ENCODE measurements at regions not wholly inside any gene's neighbourhood (a gene's known extent, or its start where the extent isn't known, plus 50 kb on each side); places are given as distances from the start of the nearest gene placed in this dataset.

DNA sequence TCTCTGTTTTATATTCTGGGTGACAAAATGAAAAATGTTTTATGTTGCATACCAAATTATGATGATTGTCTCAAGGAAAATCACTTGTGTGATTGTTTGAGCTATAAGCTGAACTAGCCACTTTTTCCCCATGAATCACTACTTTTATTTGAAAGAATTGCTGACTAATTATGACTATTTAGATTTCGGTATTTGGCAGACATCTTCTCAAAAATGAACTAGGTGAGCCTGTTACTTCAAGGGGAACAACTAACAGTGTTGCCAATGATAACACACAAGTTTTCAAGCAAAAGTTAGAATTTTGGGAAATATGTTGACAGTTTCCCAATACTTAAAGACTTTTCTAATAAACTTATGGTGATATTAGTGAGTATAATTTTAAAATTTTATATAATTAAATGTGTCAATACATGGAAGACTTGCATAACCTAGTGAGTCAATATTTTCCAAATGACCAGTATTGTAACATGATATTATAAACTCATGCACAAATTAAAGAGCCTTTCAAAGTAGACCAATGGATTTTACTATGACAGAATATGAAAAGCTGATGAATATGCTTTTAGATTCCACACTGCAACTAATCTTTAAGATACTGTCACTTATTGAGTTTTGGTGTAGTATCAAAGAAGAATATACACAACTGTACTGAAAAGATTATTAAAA lies 187.7 kb upstream of the GATB start:
- no peaks in the 10 kb centered on the region for H3K27me3 Mint-ChIP-seq
- POLR2A ChIA-PET: no interaction called here
- DNase-seq (no peak), ATAC-seq (no peak)
- peaks cover 0 to 2% (median under 1%) of the 10 kb centered on the region in 4 donors for H3K4me1 Mint-ChIP-seq
- no peak overlapping the region for H3K27ac Mint-ChIP-seq
- H3K9me3 Mint-ChIP-seq: peaks cover 6 to 34% (median 25%) of the 10 kb centered on the region in 9 donors
- H3K36me3 Mint-ChIP-seq: peaks cover 0 to 25% (median 23%) of the 10 kb centered on the region in 3 donors
- H3K4me3 Mint-ChIP-seq: no peak overlapping the region

DNA sequence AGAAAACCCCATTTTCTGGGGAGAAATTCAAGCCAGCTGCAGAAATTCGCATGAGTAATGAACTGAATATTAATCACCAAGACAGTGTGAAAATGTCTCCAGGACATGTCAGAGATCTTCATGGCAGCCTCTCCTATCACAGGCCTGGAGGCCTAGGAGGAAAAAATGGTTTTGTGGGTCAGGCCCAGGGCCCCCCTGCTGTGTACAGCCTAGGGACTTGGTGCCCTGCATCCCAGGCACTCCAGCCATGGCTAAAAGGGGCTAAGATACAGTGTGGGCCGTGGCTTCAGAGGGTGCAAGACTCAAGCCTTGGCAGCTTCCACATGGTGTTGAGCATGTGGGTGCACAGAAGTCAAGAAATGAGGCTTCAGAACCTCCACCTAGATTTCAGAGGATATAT lies 185.9 kb upstream of the GATB start:
- no peak overlapping the region for H3K27ac Mint-ChIP-seq
- peaks cover 0 to 26% (median 25%) of the 10 kb centered on the region in 3 donors for H3K36me3 Mint-ChIP-seq
- ATAC-seq (no peak), DNase-seq (no peak)
- no peak overlapping the region for H3K4me3 Mint-ChIP-seq
- no peaks in the 10 kb centered on the region for H3K27me3 Mint-ChIP-seq
- H3K9me3 Mint-ChIP-seq: peaks cover 7 to 34% (median 29%) of the 10 kb centered on the region in 9 donors
- POLR2A ChIA-PET: no interaction called here
- H3K4me1 Mint-ChIP-seq: peaks cover 0 to 4% (median under 1%) of the 10 kb centered on the region in 4 donors

DNA sequence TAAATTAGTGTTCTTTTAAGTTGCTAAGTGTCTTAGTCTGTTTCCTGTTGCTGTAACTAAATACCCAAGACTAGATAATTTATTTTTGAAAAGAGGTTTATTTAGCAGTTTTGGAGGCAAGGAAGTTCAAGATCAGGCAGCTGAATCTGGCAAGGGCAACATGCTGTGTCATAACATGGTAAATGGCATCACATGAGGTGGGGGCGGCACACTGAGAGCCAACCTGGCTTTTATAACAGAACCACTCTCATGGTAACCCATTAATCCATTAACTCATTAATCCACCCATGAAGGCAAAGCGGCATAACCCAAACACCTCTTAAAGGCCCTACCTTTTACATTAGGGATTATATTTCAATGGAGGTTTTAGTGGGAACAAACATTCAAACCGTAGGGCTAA lies 182.2 kb upstream of the GATB start:
- POLR2A ChIA-PET: no interaction called here
- H3K36me3 Mint-ChIP-seq: peaks cover 0 to 31% (median 22%) of the 10 kb centered on the region in 3 donors
- ATAC-seq: no peak
- no peak overlapping the region for H3K27ac Mint-ChIP-seq
- peaks cover 12 to 26% (median 20%) of the 10 kb centered on the region in 4 donors for H3K4me1 Mint-ChIP-seq
- no peaks in the 10 kb centered on the region for H3K27me3 Mint-ChIP-seq
- no peak overlapping the region for H3K4me3 Mint-ChIP-seq
- peaks cover 9 to 36% (median 26%) of the 10 kb centered on the region in 9 donors for H3K9me3 Mint-ChIP-seq
- no peak for DNase-seq

DNA sequence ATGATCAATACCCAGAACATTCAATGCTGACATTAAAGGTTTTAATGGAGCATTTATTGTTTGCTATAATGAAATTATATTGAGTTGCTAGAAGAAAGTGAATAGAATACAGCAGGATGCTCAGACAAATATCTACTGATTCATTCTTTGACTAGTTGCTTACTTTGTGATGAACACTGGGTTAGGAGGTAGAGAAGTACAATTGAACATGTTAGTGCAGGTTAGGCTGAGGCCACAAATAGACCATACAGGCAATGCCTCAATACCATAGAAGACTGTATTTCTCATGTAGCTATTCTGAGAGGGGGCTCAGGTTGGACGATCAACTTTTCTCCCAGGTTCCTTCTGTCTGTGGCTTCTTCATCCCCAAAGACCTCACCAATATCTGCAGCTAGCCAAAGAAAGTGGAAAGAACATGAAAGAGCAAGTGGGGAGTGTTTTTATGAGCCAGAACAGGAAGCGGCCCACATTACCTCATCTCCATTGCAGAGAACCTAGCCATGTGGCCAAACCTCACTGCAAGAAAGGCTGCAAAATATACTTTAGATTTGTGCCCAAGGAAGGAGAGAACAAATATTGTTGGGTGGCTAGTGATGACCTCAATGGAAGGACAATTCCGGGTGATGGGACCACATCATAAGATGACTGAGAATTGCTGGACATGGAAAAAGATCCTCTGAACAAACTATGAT lies 180.3 kb upstream of the GATB start:
- H3K36me3 Mint-ChIP-seq: peaks cover 0 to 14% (median 7%) of the 10 kb centered on the region in 3 donors
- peak overlapping the region in 7 of 10 donors; percentile 1 to 53 (median 25) for H3K4me3 Mint-ChIP-seq
- peaks cover 12 to 26% (median 20%) of the 10 kb centered on the region in 4 donors for H3K4me1 Mint-ChIP-seq
- DNase-seq: peak in 1 of 10 donors; percentile 13
- peaks cover 4 to 17% (median 9%) of the 10 kb centered on the region in 9 donors for H3K9me3 Mint-ChIP-seq
- no peaks in the 10 kb centered on the region for H3K27me3 Mint-ChIP-seq
- peak overlapping the region; percentile 4 to 90 (median 64) for H3K27ac Mint-ChIP-seq
- POLR2A ChIA-PET: no interaction called here
- ATAC-seq: peak; percentile 44 to 58

DNA sequence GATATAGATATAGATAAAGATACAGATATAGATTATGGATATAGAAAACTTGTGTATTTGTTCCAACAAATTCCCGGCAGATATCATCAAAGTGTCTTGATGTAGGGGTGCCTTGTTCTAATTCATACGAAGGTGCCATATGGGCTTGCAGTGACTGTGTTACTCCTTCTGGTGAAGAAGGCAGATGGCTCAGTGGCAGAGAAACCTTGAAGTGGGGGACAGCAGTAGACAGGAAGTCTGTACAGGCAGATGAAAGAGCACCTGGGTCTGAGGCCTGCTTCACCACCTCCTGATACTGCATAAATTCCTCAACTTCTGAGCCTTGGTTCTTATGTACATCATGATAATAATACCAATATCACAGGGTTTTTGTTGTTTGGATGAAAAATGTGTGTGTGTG lies 179.5 kb upstream of the GATB start:
- H3K4me1 Mint-ChIP-seq: peaks cover 12 to 26% (median 20%) of the 10 kb centered on the region in 4 donors
- POLR2A ChIA-PET: no interaction called here
- DNase-seq (peak in 7 of 10 donors; percentile 4 to 68 (median 36)), ATAC-seq (peak; percentile 89 to 93)
- H3K27me3 Mint-ChIP-seq: no peaks in the 10 kb centered on the region
- peaks cover 0 to 9% (median 5%) of the 10 kb centered on the region in 3 donors for H3K36me3 Mint-ChIP-seq
- H3K27ac Mint-ChIP-seq: peak overlapping the region in 9 of 10 donors; percentile 20 to 88 (median 69)
- peaks cover 0 to 14% (median 8%) of the 10 kb centered on the region in 9 donors for H3K9me3 Mint-ChIP-seq
- peak overlapping the region in 7 of 10 donors; percentile 2 to 56 (median 47) for H3K4me3 Mint-ChIP-seq

DNA sequence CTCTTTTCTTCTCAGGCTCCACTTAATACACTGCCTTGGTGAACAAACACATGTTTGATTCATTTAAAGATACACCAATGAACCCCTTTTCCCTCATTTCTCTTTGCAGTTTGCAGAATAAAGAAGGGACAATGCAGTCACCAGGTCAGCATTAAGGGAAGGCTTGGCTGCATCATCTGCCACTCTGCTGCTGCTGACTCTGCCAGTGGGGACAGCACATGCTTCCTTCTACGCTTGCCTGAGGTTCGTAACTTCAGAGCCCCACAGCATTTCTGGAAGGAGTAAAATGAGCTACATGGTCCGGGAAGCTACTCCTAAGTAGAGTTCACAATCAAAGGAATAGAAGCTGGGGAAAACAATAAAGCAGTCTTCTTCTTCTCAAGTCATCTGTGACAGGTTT lies 178.9 kb upstream of the GATB start:
- H3K36me3 Mint-ChIP-seq: peaks cover 0 to 9% (median 2%) of the 10 kb centered on the region in 3 donors
- peak overlapping the region in 1 of 10 donors; percentile 24 for H3K27ac Mint-ChIP-seq
- H3K9me3 Mint-ChIP-seq: peaks cover 0 to 9% (median 6%) of the 10 kb centered on the region in 9 donors
- H3K4me1 Mint-ChIP-seq: peaks cover 14 to 26% (median 20%) of the 10 kb centered on the region in 4 donors
- no peaks in the 10 kb centered on the region for H3K27me3 Mint-ChIP-seq
- no peak for DNase-seq
- ATAC-seq: no peak
- H3K4me3 Mint-ChIP-seq: no peak overlapping the region
- POLR2A ChIA-PET: no interaction called here

DNA sequence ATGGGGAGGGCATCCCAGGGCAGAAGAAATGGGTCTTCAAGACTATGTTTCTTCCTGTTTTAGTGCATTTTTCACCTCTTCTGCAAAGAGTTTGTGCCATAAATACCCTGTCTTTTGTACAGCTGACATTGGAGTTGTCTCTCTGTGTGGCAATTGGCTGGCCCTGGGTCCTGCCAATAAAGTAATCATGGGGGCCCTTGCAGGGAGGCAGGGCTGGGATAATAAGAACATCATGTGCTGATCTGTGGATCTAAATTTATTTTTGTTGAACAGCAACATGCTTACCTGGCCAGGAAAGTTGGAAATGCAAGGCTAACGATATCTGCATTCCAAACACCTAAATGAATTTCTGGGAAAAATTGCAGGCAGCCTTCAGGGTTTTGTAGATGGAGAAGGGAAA lies 174.6 kb upstream of the GATB start:
- H3K4me3 Mint-ChIP-seq: no peak overlapping the region
- no peaks in the 10 kb centered on the region for H3K9me3 Mint-ChIP-seq
- ATAC-seq (no peak), DNase-seq (no peak)
- peaks cover 13 to 26% (median 17%) of the 10 kb centered on the region in 4 donors for H3K4me1 Mint-ChIP-seq
- peak overlapping the region in 1 of 10 donors; percentile 12 for H3K27ac Mint-ChIP-seq
- no peaks in the 10 kb centered on the region for H3K36me3 Mint-ChIP-seq
- no peaks in the 10 kb centered on the region for H3K27me3 Mint-ChIP-seq
- POLR2A ChIA-PET: no interaction called here

DNA sequence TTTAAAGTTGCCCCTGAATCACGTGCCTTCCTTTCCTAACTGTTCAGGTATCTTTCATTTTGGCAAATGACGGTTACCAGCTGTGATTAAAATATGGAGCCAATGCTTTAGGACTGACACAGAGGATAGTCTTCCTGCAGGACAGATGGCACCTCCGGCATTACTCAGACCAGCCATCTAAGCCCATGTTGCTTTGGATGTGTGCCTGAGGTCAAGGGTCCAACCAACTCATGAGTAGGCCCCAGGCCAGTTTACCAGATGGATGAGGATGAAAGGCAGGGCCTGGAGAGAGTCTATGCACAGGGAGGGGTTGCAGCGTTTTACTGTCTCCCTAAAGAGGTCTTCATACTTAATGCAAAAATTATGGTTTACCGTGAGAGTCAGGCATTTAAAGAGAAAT lies 174.0 kb upstream of the GATB start:
- POLR2A ChIA-PET: no interaction called here
- Mint-ChIP-seq H3K27ac (no peak overlapping the region), H3K9me3 (no peaks in the 10 kb centered on the region), H3K4me3 (no peak overlapping the region), H3K27me3 (no peaks in the 10 kb centered on the region), H3K4me1 (peaks cover 9 to 24% (median 15%) of the 10 kb centered on the region in 4 donors), H3K36me3 (no peaks in the 10 kb centered on the region)
- DNase-seq (no peak), ATAC-seq (no peak)

DNA sequence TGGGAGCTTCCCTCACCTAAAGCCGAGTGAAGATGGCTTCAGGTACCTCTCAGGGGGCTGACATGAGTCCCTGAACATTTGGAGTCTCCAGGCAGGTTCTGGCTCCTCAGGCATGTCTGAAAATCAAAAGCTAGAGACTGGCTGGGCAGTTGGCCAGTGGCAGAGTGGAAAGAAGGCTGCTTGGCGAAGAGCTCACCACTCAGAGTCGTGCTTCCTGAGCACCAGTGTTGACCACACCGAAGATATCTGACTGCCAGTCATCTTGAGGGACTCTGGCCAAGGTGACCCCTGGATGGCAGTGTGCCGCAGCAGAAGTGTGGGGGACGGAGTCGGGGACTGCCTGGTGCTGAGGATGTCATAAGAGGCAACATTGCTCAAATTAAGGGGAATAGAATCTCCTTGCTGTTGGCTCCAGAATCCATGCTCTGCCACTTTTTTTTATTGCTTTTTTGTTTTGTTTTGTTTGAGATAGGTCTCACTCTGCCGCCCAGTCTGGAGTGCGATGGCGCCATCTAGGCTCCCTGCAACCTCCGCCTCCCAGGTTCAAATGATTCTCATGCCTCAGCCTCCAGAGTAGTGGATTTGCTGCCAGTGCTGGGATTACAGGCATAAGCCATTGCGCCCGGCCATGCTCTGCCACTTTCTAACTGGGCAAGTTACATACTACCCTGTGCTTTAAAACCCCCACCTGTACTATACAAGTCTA lies 172.5 kb upstream of the GATB start:
- Mint-ChIP-seq H3K9me3 (no peaks in the 10 kb centered on the region), H3K27ac (no peak overlapping the region), H3K27me3 (no peaks in the 10 kb centered on the region), H3K4me1 (peaks cover 6 to 21% (median 15%) of the 10 kb centered on the region in 4 donors), H3K4me3 (no peak overlapping the region), H3K36me3 (no peaks in the 10 kb centered on the region)
- POLR2A ChIA-PET: no interaction called here
- ATAC-seq (no peak), DNase-seq (no peak)

DNA sequence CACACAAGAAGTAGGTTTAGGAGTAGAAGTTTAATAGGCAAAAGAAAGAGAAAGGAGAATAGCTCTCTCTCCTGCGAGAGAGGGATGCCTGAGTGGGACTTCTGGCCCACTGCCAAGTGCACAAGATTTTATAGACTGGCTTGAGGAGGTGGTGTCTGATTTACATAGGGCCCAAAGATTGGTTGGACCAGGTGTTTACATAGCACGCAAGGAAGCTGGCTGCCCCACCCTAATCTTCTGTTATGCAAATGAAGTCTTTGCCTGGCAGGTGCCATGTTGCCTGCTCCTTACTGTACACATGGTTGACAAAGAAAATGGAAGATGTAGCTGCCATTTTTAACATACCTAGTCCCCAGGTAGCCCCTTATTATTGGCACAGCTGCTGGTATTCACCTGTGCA lies 170.8 kb upstream of the GATB start:
- peaks cover 0 to 1% (median 0%) of the 10 kb centered on the region in 3 donors for H3K36me3 Mint-ChIP-seq
- no peaks in the 10 kb centered on the region for H3K27me3 Mint-ChIP-seq
- POLR2A ChIA-PET: no interaction called here
- H3K27ac Mint-ChIP-seq: peak overlapping the region in 1 of 10 donors; percentile 50
- ATAC-seq: no peak
- H3K9me3 Mint-ChIP-seq: peaks cover 0 to 5% (median 0%) of the 10 kb centered on the region in 9 donors
- peaks cover 6 to 21% (median 15%) of the 10 kb centered on the region in 4 donors for H3K4me1 Mint-ChIP-seq
- no peak overlapping the region for H3K4me3 Mint-ChIP-seq
- DNase-seq: no peak

DNA sequence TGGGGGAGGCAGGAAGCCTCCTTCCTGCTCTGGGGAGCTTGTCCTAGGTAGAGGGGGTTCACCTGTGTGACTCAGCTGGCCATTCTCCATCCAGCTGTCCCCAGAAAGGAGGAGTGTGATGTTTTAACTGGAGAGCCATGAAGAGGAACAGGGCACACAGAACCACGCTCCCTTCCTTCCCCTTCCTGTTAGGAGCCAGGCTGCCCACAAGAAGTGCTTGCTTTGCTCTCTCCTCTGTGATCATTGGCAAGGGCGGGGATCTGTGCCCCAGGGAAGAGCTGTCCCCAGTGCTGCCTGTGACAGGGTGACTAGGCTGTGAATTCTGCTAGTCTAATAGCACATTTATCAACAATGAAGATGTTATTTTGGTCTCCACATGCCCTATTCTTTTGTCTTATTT lies 169.6 kb upstream of the GATB start:
- ATAC-seq: no peak
- peaks cover 6 to 21% (median 15%) of the 10 kb centered on the region in 4 donors for H3K4me1 Mint-ChIP-seq

DNA sequence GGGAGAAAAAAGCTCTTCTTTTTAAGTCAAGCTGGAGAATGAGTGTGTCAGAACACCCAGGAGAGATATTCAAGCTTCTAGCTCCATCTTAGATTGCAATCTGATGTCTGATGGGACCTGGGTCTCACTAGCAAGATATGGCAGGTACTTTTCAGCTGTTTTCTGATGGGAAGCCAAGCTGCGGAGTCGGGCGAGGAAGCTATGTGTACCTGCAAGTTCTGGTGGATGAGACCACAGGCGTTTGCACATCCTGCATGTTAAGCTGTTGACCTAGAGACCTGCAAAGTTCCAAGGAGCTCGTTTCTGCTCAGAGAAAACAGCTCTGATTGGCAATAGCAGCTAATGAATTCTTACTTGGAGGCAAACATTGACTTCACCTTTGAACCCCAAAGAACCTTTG lies 167.3 kb upstream of the GATB start:
- Mint-ChIP-seq H3K9me3 (peaks cover 0 to 16% (median 0%) of the 10 kb centered on the region in 9 donors), H3K36me3 (peaks cover 0 to 4% (median 2%) of the 10 kb centered on the region in 3 donors), H3K27ac (no peak overlapping the region), H3K27me3 (peaks cover 0 to 2% (median 0%) of the 10 kb centered on the region in 5 donors), H3K4me3 (no peak overlapping the region), H3K4me1 (peaks cover 6 to 21% (median 13%) of the 10 kb centered on the region in 4 donors)
- POLR2A ChIA-PET: no interaction called here
- DNase-seq (no peak), ATAC-seq (no peak)

More for the DNA sequence above, 169.6 kb upstream of the GATB start:
- Mint-ChIP-seq H3K36me3 (peaks cover 0 to 4% (median 2%) of the 10 kb centered on the region in 3 donors), H3K27ac (peak overlapping the region in 3 of 10 donors; percentile 4 to 43 (median 6)), H3K9me3 (peaks cover 0 to 16% (median 0%) of the 10 kb centered on the region in 9 donors), H3K4me3 (no peak overlapping the region), H3K27me3 (peaks cover 0 to 2% (median 0%) of the 10 kb centered on the region in 5 donors)
- POLR2A ChIA-PET: no interaction called here
- no peak for DNase-seq
